Right hindlimb (tissue), 1 donor: ENCODE measurements at regions not wholly inside any gene's neighbourhood (a gene's known extent, or its start where the extent isn't known, plus 50 kb on each side); places are given as distances from the start of the nearest gene placed in this dataset.

Experiments
- DNase-seq: peaks from one replicate; pipeline ENCODE4 v3.0.0-alpha.2; 2018

DNA sequence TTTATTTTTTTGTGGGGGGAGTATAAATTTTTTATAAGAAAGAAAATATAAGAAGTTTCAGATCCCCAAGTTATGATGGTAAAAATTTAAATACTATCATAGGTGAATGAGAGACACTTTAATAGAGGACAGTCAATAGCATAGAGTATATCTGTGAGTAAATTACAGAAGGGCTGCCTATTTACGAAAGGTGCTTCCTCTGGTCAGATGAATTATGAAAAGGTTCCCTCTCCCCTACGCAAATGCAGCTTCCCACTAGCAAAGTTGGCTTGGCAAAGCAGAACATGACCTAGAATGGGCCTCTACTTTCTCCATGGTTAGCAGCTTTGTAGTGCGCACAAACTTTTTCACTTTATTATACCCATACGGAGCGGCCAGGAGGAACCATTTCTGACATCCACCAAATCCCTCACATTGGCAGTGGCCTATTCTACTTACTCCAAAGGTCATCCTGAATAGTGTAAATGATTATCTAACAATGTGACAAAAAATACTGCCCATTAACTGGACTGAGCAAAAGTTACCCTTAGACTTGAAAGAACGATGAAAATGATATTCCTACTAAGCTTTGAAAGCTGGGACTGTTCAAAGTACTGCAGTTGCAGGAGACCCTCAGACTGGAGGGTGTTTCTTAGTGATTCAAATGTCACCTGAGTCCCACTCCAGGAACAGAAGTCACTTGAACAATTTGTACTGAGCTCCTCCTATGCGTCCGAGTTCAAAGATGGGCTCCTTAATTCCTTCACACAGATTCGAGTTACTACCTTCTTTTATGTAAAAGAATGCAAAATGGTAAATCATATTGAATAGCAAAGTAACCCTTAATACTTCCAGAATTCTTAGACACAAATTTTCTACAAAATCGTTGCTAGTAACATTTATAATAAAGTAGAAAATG, 148.5 kb downstream of the NOL4 start:
- DNase-seq, result no peak

GRCh38 chr18:34061226-34061625, 163.5 kb downstream of the NOL4 start:
- no peak for DNase-seq

DNA sequence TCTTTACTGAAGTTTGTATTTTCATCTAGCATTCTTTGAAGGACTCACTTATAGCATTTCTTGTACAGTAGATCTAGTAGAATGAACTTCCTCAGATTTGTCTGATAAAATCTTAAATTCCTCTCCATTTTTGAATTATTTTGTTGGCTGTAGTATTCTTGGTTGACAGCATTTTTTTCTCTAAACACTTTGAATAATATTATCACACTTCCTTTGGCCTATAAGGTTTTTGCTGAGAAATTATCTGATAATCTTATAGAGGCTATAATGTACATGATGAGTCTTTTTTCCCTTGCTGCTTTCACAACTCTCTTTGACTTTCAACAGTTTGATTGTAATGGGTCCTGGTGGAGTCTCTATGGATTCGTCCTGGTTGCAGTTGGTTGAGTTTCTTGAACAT, 169.5 kb downstream of the NOL4 start:
- DNase-seq, result no peak

DNA sequence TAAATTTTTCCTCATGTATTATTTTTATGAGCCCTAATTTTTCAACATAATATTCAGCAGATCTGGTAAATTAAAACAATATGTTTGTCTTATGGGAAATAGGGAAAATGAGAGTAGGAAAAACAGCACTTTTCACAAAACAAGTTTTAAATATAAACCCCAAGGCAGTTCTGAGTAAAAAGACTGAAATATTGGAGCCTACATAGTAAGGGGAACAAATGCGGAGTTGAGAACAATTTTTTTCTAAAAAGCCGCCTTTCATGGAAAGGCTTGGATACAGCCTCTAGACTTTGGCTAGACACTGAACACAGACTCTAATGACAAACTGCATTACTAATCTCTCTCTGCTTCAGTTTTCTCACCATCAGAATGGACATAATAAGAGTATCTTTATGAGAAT, 174.1 kb downstream of the NOL4 start:
- no peak for DNase-seq

DNA sequence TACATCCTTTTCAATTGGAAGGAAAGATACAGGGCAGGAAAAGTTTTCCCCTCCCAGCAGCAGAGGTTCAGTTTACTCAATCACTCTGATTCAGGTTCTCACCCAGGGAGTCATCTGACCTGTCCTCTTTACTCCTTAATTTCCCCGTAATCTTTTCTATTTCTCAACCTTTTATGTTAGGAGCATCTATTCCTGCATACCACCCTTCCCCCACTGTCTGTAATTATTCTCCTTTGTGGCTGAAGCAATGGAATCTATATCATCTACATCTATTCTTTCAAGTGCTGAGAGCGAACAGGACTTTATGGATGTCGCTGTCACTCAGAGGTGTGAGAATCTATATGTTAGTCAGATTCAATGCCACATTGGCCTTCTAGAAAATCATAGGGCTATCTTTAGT, 175.2 kb downstream of the NOL4 start:
- no peak for DNase-seq

DNA sequence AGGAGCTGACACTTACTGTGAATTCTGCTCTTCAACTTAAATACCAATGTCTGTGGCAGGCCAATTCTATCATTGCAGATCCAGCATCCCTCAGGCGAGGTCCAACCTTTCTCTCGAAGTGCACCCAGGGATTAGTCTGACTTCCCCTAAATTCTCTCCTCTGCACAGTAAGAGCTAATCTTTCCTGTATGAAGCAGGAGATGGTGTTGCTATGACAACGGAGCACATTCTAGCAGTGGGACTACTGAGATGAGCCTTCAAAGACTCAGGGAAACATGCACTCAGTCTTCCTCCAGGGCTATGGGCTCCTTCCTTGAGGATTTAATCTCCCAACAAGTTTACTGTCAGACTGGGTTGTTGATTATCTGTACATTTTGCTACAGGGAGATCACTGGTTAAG, 176.3 kb downstream of the NOL4 start:
- DNase-seq, result no peak

DNA sequence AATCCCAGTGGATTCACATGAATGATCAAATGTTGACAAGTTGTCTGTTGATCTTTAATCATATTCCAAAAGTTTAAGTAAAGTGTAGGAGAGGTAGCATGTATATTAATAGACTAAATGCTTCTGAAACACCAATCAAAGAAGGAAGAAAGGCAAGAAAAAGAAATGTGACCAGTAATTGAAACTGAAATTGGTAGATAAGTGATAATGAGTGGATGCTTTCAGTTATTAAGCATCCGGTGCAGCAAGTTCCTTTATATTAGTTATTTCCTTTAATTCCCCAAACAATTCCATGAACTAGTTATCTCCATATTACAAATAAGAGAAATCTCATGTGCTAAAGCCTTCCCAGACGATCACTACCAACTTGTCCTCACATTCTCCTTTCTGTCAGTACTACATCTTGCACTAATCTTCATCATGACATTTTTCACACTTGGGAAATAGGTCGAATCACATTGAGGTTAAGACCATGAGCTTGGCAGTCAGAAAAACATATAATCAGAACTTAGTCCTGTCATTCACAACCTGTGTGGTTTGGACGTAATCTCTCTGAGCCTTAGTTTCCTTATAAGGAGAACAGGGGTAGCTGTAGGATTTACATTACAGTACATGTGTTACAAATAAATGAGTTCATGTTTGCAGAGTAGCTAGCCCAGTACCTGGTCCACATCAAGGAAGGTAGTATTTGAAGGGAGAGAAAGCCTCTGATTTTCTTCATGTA, 182.1 kb downstream of the NOL4 start:
- DNase-seq, result no peak

- no peak for DNase-seq
Observed at GRCh38 chr18:34039611-34040010, 185.1 kb downstream of the NOL4 start.

GRCh38 chr18:34039201-34039600, 185.5 kb downstream of the NOL4 start:
- no peak for DNase-seq

DNA sequence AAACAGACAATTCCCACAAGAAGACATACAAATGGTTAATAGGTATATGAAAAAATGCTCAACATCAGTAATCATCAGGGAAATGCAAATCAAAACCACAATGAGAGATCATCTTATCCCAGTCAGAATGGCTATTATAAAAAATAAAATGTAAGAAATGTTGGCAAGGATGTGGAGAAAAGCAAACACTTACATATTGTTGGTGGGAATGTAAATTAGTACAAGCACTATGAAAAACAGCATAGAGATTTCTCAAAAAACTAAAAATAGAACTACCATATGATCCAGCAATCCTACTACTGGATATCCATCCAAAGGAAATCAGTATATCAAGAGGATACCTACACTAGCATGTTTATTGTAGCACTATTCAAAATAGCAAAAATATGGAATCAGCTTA, 186.6 kb downstream of the NOL4 start:
- no peak for DNase-seq

DNA sequence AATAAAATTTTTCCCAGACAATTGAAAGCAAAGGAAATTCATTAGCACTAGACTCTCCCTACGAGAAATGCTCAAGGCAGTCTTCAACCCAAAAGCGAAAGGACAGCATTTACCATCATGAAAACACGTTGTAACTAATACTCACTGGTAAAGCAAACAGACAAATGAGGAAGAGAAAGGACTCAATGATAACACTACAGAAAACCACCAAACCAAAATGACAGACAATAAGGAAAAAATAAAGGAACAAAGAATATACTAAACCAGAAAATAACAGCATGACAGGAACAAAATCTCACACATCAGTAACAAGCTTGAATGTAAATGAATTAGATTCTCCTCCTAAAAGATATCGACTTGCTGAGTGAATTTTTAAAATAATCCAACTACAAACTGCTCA, 190.7 kb downstream of the NOL4 start:
- DNase-seq, result no peak

- no peak for DNase-seq
Observed at GRCh38 chr18:34031810-34032209, 192.9 kb downstream of the NOL4 start.

DNA sequence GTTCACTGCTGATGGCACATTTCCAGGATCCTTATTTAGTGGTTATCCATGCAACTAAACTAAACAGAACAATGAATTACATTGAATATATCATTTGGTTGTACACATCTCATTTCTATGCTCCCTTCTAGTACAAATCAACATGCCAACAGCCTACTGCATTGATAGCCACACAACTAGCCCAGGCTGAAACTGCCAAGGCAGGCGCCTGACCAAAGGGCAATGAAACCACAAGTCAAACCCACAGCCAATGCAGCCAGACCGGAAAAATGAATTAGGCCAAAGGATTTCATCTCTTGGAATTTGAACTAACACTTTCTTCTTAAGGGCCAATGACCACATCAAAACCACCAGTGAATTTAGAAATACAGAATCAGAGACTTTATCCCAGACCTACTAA, 196.4 kb downstream of the NOL4 start:
- no peak for DNase-seq

- no peak for DNase-seq
Observed at GRCh38 chr18:34025191-34025801, 199.4 kb downstream of the NOL4 start.

GRCh38 chr18:34023471-34023870, 201.2 kb downstream of the NOL4 start:
- DNase-seq, result no peak

GRCh38 chr18:34018336-34018735, 206.4 kb downstream of the NOL4 start:
- no peak for DNase-seq

GRCh38 chr18:34003687-34004086, 221.0 kb downstream of the NOL4 start:
- DNase-seq, result no peak

DNA sequence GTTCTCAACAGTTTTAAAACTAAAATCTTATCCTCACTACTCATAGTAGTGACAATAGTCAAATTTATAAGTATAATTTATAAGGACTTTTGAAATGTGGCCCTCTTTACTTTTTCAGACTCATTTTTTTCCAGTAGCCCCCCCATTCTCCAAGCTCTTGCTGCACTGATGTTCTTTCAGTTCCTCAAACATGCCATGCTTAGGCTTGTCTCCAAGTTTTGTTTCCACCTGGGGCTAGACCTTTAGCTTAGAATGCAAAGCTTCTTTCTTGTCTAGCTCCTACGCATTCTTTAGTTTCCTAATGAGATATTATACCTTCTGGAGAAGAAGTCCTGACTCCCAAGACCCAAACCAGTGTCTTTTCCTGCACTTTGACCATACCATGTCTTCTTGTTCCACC, 222.6 kb downstream of the NOL4 start:
- DNase-seq, result no peak

GRCh38 chr18:34001376-34001775, 223.3 kb downstream of the NOL4 start:
- DNase-seq, result no peak

DNA sequence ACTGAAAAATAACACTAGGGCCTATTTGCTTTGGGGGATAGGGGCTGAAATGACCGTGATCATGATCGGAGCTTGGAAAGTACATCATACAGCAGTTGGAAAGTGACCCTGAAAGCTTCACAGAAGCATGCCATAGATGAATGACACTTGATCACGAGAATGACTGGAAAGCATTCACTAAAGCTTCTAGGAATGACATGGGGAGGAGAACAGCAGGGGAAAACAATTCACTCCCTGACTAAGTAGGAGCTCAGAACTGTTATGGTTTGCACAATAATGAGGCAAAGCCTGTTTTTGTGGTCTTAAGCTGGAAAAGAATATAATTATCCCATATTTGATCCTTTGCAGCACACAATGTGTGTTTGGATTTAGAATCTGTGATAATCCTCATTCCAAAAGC, 237.5 kb downstream of the NOL4 start:
- no peak for DNase-seq

GRCh38 chr18:33983126-33983525, 241.6 kb downstream of the NOL4 start:
- no peak for DNase-seq

DNA sequence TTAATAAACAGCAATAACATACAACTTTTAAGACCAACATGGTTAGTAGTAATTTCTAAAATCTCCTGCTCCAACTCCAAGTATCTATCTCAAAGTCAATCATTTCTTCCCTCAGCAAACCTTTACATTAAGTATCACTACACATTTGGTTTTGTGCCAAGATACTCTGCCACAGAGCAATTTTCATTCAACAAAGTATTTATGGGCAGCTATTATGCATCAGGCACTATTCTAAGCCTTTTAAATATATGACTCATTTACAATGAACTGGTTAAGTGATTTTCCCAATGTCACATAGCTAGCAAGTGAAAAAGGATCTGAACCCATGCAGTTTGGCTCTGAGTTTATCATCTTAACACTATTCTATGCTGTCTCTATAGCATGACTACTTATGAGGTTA, 264.3 kb downstream of the NOL4 start:
- DNase-seq, result no peak

DNA sequence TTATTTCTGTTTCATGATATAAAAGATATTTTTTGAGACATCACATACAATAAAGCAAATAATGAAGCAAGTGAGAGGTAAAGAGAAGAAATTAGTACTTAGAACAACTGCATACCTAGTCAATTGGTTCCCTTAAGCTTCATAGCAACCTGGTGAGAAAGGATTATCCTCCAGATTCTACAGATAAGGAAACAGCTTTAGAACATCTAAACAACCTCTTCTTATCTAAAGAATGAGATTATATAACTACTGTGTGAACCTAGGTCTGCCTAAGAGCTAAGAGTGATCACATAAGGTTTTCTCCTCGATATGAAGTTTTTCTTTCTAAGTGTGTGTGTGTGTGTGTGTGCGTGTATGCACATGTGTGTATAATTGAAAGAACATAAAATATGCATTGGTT, 265.1 kb downstream of the NOL4 start:
- no peak for DNase-seq

GRCh38 chr18:33957707-33958106, 267.0 kb downstream of the NOL4 start:
- DNase-seq, result no peak
